GM18519 (cell line): ENCODE measurements at regions not wholly inside any gene's neighbourhood (a gene's known extent, or its start where the extent isn't known, plus 50 kb on each side); places are given as distances from the start of the nearest gene placed in this dataset.

ENCODE experiments used
- ATAC-seq: cut with Tn5 transposase; IDR thresholded peaks from one replicate; pipeline ENCODE4 v1.9.1; 2021; ENCODE audit warnings: mild to moderate bottlenecking, moderate library complexity; ENCODE audit not compliant: unreplicated experiment, low FRiP score

- ATAC-seq, result no peak
Measured at GRCh38 chr20:19889011-19889953, 127.9 kb upstream of the NAA20 start.

DNA sequence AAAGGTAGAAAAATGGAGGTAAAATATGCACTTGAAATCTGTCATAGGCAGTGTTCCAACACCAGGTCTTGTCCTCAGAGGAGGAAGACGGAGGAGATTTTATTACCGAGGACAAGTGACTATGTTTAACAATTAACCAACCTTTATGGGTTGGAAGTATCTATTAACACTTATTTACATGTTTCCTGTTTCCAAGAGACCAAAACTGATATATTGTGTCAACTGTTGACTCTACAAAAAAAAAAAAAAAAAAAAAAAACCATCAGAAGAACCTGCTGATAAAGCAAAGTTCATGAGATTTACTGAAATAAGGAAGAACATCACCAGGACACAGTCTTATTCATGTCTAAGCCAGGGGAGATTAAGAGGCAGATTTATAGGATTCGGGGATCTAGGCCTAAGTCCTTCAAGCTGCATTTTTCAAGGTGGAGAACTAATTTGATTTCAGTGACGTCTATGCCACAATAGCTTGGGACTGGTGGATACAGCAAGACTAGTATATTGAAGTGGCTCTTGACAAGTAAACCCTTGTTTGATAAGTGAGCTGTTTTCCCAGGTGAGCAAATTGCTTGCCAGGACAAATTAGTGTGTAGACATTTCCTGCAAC is 126.6 kb upstream of the NAA20 start:
- no peak for ATAC-seq

GRCh38 chr20:19893356-19893755 is 123.8 kb upstream of the NAA20 start:
- ATAC-seq, result no peak

DNA sequence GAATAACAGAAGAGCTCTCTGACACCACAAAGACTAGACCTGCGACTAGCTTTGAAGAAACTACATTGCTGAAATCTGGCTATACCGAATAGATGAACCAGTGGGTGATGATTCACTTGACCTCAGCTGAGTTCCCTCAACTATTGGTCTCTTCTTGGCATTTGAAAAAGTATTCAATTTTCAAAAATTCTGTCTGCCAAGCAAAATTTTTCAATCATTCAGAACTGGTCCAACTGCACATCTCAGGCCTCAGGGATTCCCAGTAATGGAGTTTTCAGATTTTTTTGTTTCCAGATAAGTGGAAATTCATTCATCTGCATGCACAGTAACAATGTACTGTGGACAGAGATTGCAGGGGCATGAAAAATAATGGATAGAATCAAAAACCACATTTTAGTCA is 121.4 kb upstream of the NAA20 start:
- ATAC-seq, result no peak

- no peak for ATAC-seq
Measured at GRCh38 chr20:19897891-19898290, 119.3 kb upstream of the NAA20 start.

GRCh38 chr20:19901226-19901625 is 115.9 kb upstream of the NAA20 start:
- no peak for ATAC-seq

DNA sequence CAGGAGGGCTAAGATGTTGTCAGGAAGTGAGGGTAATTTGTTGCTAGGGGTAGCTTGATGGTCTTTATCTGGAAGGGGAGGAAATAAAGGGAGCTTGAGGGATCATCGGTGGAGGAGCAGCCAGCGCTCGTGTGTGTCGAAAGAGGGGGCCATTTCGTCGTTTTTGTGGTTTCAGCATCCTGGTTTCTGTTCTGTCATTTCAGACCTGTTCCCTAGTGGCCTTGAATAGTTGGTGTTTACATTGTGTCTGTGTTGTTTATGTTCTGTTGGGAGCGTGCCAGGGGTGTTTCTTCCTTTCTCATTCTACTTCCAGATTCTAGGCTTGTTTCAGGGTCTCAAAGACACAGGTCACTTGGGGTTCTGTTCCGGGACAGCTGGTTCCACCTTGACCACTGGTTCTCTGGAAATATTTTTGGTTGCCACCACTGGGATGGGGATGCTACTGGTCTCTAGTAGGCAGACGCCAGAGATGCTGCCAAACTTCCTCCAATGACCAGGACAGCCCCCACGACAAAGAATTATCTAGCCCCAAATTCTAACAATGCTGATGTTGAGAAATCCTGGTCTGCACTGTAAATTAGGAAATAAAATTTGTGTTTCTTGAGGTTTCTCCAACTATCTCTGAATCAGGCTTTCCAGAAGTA is 113.9 kb upstream of the NAA20 start:
- ATAC-seq, result no peak

DNA sequence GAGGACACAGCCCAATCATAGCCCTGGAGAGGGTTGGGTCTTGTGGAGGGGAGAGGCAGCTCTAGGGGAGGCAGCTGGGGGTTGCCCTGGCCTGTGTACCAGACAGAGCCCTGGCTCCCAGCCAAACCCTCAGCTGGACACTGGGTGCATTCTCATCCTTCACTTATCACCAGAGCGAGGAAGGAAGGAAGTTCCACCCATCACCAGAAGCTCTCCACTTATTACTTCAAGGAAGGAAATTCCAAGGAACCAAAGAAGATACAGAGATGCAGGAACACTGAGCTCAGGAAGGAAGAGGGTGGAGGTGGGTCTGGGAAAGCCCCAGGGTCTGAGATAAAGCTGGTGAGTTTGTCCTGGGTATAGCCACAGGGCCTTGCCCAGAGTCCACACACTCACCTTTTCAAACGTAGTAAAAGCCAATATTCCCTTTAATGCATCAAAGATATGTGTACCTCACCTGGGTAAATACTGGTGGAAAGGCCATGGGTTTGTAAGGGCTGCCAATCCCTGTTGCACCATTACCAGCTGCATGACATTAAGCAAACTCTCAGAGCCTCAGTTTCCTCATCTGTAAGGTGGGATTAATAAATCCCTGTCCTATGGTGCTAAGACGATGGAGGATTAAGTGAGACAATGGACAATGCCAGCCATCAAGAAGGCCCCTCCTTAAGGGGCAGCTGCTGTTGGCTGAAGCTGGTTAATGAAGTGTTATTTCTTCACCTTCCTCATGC is 109.7 kb upstream of the NAA20 start:
- no peak for ATAC-seq

DNA sequence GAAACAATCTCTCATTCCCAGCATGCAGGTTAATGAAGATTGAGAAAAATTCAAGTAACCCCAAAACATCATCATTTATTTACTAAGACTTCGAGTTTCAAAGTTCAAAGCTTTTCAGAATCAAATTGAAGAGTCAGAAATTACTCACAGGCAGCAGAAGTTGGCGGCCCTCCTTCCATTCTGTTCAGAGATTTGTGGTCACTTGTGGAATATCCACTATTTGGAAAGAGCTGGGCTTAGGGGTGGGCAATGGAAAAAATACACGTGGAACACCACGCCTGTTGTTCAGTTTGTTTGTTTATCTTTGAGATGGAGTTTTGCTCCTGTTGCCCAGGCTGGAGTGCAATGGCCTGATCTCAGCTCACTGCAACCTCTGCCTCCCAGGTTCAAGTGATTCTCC is 108.6 kb upstream of the NAA20 start:
- no peak for ATAC-seq

DNA sequence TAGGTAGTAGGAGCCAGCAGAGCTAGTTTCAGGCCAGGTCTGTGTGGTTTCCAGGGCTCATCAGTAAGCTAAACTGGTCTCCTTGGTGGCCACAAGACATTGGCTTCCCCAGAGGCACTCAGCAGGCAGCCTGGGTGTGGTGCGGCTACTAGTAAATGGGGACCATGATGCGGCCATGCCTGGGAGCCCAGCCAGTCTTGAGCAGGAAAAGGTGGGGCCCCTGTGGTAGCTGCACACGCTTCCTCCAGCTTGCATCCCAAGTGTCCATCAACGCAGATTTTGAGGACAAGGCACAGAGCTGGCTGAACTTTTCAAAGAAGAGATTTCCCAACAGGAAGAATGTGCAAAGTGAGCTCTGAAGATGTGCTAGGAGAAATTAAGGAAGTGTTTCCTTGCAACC is 107.4 kb upstream of the NAA20 start:
- ATAC-seq, result no peak

GRCh38 chr20:19911810-19912382 is 105.3 kb upstream of the NAA20 start:
- ATAC-seq, result no peak

DNA sequence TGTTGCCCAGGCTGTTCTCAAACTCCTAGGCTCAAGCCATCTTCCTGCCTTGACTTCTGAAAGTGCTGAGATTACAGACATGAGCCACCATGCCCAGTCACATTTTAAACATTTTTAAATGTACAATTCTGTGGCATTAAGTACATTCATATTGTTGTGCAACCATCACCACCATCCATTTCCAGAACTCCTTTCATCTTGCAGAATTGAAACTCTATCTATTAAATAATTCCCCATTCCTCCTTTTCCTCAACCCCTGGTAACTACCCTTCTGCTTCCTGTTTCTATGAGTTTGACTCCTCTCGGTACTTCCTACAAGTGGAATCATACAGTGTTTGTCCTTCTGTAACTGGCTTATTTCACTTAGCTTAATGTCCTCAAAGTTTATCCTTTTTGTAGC is 103.8 kb upstream of the NAA20 start:
- no peak for ATAC-seq

DNA sequence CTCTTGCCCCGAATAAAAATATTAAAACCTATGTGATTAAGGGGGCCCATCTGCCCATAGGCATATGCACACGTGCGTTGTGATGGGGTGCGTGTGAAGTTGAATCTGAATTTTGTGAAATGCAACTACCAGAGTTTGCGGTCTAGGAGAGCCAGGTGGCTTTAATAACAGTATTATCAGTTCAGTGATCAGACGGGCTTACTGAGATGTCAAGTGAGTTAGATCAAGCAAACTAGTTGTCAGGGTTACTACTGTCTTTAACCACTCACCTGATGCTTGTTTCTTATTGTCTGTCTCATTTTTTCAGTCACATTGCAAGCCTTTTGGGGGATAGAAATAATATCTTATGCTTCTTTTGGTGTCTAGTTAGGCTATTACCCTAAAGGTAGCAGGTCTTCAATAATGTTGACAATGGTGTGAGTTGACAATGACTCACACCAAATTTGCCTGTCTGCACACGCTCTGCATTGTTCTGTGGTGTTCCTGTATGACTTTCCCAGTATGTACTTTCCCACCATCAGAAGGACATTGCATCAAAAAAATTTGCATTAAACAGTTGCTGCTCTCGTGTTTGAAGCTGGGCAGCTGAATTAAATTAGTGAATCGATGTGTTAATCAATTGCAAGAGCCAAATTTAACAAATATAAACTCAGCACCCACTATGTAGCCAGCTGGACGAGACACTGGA is 103.1 kb upstream of the NAA20 start:
- no peak for ATAC-seq

GRCh38 chr20:19915111-19915798 is 101.9 kb upstream of the NAA20 start:
- no peak for ATAC-seq

- no peak for ATAC-seq
Measured at GRCh38 chr20:19916531-19917485, 100.4 kb upstream of the NAA20 start.

GRCh38 chr20:19918965-19919329 is 98.2 kb upstream of the NAA20 start:
- ATAC-seq, result no peak

GRCh38 chr20:19920381-19921138 is 96.6 kb upstream of the NAA20 start:
- no peak for ATAC-seq
